ENCODE measurements at regions not wholly inside any gene's neighbourhood (a gene's known extent, or its start where the extent isn't known, plus 50 kb on each side); places are given as distances from the start of the nearest gene placed in this dataset.

DNA sequence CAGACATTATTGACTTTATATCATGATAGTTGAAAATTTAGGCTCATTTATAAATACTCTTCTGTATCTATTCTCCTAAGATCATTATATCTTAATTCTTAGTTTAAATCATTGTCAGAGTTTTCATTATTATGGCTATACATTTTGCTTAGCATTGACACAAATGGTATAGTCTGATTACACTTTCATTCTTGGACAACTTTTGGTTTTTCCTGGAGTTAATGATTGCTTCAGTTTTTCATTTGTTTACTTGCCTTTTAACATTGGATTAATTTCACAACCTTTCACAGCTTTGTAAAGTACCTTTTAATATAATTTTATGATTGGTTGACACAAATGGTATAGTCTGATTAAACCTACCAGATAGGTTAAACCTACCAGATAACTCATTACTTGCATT is 298.2 kb downstream of the DYSF start:
- DNase-seq, result no peak

DNA sequence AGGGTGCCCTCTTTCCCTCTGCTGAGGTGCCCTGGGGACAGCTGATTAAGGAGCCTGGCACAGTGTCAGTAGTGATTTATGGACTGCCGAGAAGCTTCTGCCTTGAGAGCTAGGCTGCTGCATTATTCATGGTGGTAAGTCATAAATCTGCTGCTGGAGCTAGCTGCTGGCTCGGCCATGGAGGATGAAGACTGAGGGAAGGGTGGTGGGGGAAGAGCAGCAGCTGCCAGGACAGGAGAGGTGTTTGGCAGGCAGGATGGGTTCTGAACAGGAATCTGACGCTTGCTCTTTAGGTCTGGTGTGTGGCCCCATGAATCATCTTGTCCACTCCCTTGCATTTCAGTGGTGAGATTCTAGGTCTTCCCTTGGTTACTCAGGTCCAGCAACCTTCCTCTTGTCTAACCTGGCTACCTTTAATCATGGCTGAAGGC is 296.3 kb downstream of the DYSF start:
- DNase-seq, result no peak

DNA sequence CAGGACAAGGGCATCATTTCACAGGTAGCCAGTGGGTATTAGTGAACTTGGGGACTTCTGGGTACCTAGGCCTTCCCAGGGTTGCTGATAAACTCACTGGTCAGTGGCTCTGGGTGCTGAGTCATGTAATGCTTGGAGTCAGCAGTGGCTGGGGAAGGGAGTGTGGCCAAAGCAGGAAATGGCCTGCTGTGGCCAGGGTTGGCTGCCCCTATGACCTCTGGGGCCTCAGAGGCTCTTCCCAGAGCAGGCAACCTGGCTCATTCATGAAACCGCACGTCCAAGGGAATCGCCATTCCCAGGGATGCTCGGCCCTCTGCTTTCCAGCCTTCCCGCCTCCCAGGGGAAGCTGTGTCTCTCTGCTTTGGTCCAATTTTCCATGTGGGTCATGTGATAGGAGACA is 294.9 kb downstream of the DYSF start:
- no peak for DNase-seq

DNA sequence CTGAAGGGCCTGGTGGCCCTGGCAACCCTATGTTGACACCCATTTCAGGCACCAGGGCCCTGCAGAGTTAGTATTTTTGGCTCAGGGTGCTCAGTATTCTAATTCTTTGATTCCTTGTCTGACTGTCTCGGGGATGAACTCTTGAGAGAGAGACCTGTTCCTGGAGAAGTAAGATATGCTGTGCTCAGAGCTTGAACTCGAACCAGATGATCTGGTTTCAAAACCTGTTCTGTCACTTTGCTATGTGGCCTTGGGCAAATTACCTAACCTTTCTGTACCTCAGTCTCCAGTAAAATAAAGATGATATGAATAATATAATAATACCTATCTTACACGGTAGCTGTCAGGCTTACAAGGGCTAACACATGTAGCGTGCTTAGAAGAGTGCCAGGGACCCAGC is 294.2 kb downstream of the DYSF start:
- DNase-seq, result no peak

DNA sequence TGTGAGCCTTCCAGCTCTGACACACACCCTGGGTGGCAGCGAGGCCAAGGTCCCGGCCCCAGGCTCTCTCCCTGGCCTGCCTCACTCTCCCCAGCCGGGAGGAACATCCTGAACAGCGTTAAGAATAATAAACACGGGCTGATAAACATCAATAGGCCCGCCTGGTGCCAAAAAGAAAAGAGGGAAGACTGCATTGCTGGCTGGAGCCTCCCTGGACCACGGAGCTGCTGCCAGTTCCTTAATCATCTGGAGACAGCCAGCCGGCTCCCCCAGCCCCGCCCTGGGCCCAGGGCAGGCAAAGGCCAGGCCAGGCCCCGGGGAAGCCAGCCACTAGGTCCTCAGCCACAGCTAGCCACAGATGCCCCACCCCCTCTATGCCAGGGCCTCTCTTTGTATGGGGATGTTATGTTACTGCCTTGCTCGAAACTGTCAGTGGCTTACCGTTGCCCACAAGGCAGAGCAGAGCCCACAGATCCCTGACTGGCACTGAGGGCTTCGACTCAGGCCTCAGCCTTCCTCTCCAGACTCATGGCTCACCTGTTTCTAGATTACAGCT is 293.7 kb downstream of the DYSF start:
- no peak for DNase-seq

DNA sequence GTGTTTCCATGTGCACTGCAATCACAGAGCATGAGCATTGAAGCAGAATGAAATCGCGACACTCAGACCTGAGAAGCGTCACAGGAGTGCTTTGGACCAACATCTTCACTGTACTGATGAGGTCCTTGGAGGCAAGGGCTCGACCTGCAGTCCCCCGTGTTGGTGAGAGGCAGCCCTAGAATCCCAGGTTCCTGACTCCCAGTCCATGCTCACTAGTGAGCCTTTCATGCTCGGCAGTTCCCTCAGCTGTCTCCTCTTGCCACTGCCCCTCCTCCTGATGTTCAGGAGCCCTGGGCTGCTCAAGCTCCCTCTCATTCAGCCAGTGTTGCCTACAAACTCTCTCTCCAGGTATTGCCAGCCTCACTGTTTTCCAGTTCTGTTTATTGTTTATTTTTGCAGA is 291.4 kb downstream of the DYSF start:
- no peak for DNase-seq

DNA sequence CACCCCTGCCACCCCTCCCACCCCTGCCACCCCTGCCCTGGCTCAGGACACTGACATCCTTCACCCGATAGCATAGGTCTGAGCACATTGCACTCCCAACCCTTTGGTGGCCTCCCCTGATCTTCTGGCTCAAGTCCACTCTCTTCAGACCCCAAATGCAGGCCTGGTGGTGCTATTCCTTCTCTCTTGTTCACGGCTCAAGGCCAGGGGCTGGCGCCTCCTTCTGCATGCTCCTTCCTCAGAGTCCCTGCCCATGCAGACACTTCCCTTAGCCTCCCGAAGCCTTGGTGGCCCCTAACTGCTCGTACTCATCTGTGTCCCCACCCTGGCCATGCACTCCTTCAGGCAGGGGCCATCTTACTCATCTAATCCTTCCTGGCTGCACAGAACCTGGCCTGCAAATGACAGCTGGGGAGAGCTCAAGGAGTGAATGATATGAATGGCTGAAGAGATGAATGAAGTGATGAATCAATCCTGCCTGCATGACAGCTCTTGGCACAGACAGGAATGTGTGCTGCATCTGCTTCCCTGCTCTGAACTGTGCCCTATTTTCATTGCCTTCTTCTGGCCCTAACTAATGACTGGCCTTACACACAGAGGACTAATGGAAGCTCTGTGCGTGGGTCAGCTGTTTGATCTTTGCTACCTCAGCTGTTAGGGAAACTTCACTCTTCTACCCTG is 290.8 kb downstream of the DYSF start:
- DNase-seq, result no peak

DNA sequence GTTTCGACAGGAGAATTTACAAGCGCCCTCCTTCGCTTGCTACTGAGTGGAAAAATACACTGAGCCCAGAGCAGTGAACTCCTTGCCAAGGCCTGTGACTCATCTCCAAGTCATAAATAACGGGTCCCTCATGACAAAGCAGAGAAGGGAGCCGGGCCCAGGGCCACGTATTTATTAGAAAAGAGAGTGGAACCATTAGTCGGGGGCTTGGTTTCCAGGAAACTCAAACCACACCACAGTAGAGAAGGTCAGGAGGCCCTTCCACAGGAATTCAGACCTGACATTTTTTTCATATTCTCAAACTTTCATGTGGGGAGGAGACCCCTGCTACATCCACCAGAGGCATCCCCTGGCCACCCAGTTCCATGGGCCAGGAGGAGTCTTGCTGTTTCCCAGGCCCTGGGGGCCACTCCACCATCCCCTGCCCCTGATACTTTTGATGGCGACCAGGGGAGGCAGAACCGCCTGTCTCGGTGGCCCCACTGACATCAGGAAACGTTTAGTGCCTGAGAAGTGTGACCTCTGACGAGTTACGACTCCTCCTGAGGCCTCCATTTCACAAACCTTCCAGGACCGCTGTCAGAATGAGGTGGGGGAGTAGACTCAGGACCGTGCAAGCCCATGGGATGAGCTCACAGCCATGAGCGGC is 289.7 kb downstream of the DYSF start:
- no peak for DNase-seq

DNA sequence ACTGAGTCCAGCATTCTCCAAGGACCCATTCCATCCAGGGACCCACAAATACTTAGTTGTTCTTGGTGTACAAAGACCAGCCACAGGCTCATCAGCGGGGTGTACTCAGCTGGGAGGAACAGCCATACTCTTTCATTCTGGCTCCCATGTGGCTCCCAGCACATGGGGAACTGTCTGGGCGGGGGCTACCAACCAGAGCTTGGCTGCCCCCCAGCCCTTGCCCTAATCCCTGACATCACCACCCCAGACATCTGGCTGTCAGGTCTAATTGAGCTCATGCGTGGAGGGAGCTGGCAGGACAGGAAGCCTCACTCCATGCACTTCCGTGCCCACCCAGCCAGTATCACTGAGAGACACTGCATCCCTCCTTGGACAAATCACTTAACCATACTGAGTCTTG is 283.6 kb downstream of the DYSF start:
- DNase-seq, result no peak

DNA sequence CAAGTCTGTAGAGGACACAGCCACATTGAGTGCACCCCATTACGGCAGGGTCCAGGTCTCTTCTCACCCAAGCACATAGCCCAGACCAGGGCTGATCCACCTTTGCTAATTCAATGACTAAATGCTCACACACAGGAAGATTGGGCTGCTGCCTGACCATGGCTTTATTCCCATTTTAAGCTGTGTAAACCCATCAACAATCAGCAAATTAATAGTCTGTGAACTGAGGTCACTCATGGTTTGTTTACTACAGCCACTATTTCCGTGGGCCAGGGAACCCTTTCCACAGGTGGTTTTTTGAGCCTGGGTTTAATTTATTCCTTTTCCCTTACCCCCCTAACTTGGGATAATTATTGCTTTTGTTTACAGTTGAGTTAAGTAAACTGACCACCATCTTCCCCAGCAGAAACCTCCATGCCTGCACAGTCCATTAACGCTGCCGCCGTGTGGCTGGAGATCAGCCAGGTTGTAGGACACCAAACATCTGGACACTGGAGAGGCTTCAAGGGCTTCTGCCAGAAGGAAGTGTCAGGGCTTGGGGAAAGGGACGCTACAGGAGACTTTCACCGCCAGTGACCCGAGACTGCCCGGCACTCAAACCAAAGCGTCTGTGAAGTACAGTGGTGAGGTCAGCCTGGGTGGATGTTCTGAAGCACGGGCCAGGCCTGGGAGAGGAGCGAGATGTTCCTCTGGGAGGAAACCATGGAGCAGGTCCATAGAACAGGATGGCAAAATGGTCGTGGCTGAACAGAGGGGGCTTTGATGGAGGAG is 282.9 kb downstream of the DYSF start:
- DNase-seq, result no peak
